HepG2 (cell line): ENCODE measurements at regions not wholly inside any gene's neighbourhood (a gene's known extent, or its start where the extent isn't known, plus 50 kb on each side); places are given as distances from the start of the nearest gene placed in this dataset.

Experiments
- ATAC-seq: fragments of 200-7000 bp; cut with Tn5 transposase; 3 replicates; pipeline ENCODE4 v1.9.1; 2020; ENCODE audit warnings: mild to moderate bottlenecking, moderate library complexity
- BruUV-seq: library from RNA; stranded (reverse); fragments of 400-500 nt; replicated peaks from 2 replicates; lab custom pipeline; 2021; lab: Mats Ljungman, UMichigan
- CTCF ChIA-PET: fragments of 300-600 bp; formaldehyde crosslinking; extraction: SDS; loops from one replicate; lab custom pipeline; 2021; ENCODE audit warnings: low total read pairs, inconsistent platforms, low intra/inter-chr PET ratio; lab: Yijun Ruan, JAX
- POLR2A ChIA-PET: fragments of 350-600 bp; sonication (Branson Sonifier 250); formaldehyde crosslinking; loops from one replicate; lab custom pipeline; 2020; ENCODE audit warnings: antibody characterized with exemption, inconsistent platforms; lab: Yijun Ruan, JAX
- DNase-seq: peaks from one replicate; pipeline ENCODE4 v3.0.0-alpha.2; 2015; ENCODE audit warnings: low spot score
- FAIRE-seq: peaks from 3 replicates; lab custom pipeline; 2011; peaks lifted over from hg19 to GRCh38; lab: Jason Lieb, UNC
- H2AFZ ChIP-seq: one replicate; pipeline ENCODE4 v1.6.1; 2011; ENCODE audit warnings: low read length, inconsistent platforms
- H3K27ac ChIP-seq: fragments of 300-600 bp; 3 replicates; pipeline ENCODE4 v1.8.0; 2011; ENCODE audit warnings: mixed run types, mild to moderate bottlenecking, mixed read lengths, low read length, inconsistent platforms; ENCODE audit not compliant: insufficient read depth; ENCODE audit errors: extremely low read length
- H3K27me3 ChIP-seq, 2 experiments: fragments of 200-600 bp in 1 of 2; 2 replicates in 1 of 2; 3 replicates in 1 of 2; pipeline versions ENCODE4 v1.6.0 to v1.8.0; 2011; ENCODE audit warnings: low read length in 2 of 2, mild to moderate bottlenecking in 2 of 2, moderate library complexity in 2 of 2, inconsistent platforms in 1 of 2; ENCODE audit not compliant: insufficient read depth in 2 of 2, control insufficient read depth in 1 of 2
- H3K36me3 ChIP-seq, 2 experiments: fragments of 200-600 bp in 1 of 2; replicated peaks in 1 of 2; 2 replicates in 1 of 2; 3 replicates in 1 of 2; pipeline versions ENCODE4 v1.5.1 to v1.8.0; 2011; ENCODE audit warnings: low read length in 2 of 2, inconsistent platforms in 1 of 2; ENCODE audit not compliant: insufficient read depth in 2 of 2, control insufficient read depth in 1 of 2
- H3K4me1 ChIP-seq: 2 replicates; pipeline ENCODE4 v1.5.1; 2012; ENCODE audit warnings: low read length, inconsistent platforms; ENCODE audit not compliant: insufficient read depth
- H3K4me2 ChIP-seq: 2 replicates; pipeline ENCODE4 v1.6.0; 2011; ENCODE audit warnings: low read depth, low read length, inconsistent platforms
- H3K4me3 ChIP-seq, 3 experiments: fragments of 200-600 bp in 1 of 3; sonication (generic), shearing (Covaris generic) in 1 of 3; replicated peaks in 1 of 3; 2 replicates each; pipeline ENCODE4 v1.5.1; 2011 to 2016; ENCODE audit warnings: low read length in 3 of 3, inconsistent platforms in 2 of 3, low read depth in 2 of 3, mild to moderate bottlenecking in 2 of 3, control low read depth in 1 of 3, mixed read lengths in 1 of 3; ENCODE audit not compliant: insufficient read depth in 1 of 3
- H3K79me2 ChIP-seq: one replicate; pipeline ENCODE4 v1.6.1; 2011; ENCODE audit warnings: low read length, inconsistent platforms; ENCODE audit not compliant: insufficient read depth
- H3K9ac ChIP-seq: 2 replicates; pipeline ENCODE4 v1.6.0; 2011; ENCODE audit warnings: mild to moderate bottlenecking, low read depth, low read length, inconsistent platforms; ENCODE audit not compliant: insufficient read depth
- H3K9me3 ChIP-seq: 2 replicates; pipeline ENCODE4 v1.5.1; 2012; ENCODE audit warnings: mild to moderate bottlenecking, low read length
- H4K20me1 ChIP-seq: 2 replicates; pipeline ENCODE4 v1.6.0; 2011; ENCODE audit warnings: inconsistent platforms, mild to moderate bottlenecking, low read length, moderate library complexity; ENCODE audit not compliant: insufficient read depth
- ARID3A ChIP-seq: IDR thresholded peaks from 2 replicates; pipeline ENCODE4 v1.6.1; 2012; ENCODE audit warnings: low read depth, low read length, improper control_type of control experiment
- GLMP ChIP-seq: sonication (generic); formaldehyde crosslinking; IDR thresholded peaks from 2 replicates; pipeline ENCODE4 v1.9.0; 2021; ENCODE audit warnings: missing genetic modification reagents, mild to moderate bottlenecking, borderline replicate concordance
- KAT7 ChIP-seq: IDR thresholded peaks from 2 replicates; pipeline ENCODE4 v1.6.1; 2018; ENCODE audit warnings: borderline replicate concordance, missing compliant biosample characterization
- RBAK ChIP-seq: sonication (generic); formaldehyde crosslinking; IDR thresholded peaks from 2 replicates; pipeline ENCODE4 v1.5.1; 2020; ENCODE audit warnings: mild to moderate bottlenecking, missing genetic modification reagents
- SPEN ChIP-seq: sonication (generic); formaldehyde crosslinking; IDR thresholded peaks from 2 replicates; pipeline ENCODE4 v1.5.1; 2020; ENCODE audit warnings: low read depth, mild to moderate bottlenecking, missing genetic modification reagents
- TRIM24 ChIP-seq: sonication (generic); formaldehyde crosslinking; IDR thresholded peaks from 2 replicates; pipeline ENCODE4 v1.8.0; 2022; ENCODE audit warnings: mild to moderate bottlenecking, missing genetic modification reagents
- ZNF33A ChIP-seq: sonication (generic); formaldehyde crosslinking; IDR thresholded peaks from 2 replicates; pipeline ENCODE4 v1.5.1; 2020; ENCODE audit warnings: missing genetic modification reagents, mild to moderate bottlenecking, moderate library complexity, borderline replicate concordance
- ZNF382 ChIP-seq: sonication (generic); formaldehyde crosslinking; IDR thresholded peaks from 2 replicates; pipeline ENCODE4 v1.5.0; 2020; ENCODE audit warnings: missing genetic modification reagents, mild to moderate bottlenecking, borderline replicate concordance
- ZNF501 ChIP-seq: sonication (generic); formaldehyde crosslinking; IDR thresholded peaks from 2 replicates; pipeline ENCODE4 v1.5.1; 2020; ENCODE audit warnings: mild to moderate bottlenecking, moderate library complexity, missing genetic modification reagents
- ZNF503 ChIP-seq: sonication (generic); formaldehyde crosslinking; IDR thresholded peaks from 2 replicates; pipeline ENCODE4 v1.4.0; 2020; ENCODE audit warnings: missing genetic modification reagents
- ZSCAN5A ChIP-seq: sonication (generic); formaldehyde crosslinking; IDR thresholded peaks from 2 replicates; pipeline ENCODE4 v1.8.0; 2022; ENCODE audit warnings: mild to moderate bottlenecking, missing genetic modification reagents, borderline replicate concordance
- WGBS: methylation state at CpG from one replicate; pipeline ENCODE4 v1.1.6; 2017; ENCODE audit warnings: low lambda C conversion rate; 5-methylcytosine and 5-hydroxymethylcytosine counted together
- in situ Hi-C: cut with HindIII; loops from 2 replicates; pipeline ENCODE4 v1.10.0; 2017; ENCODE audit warnings: low pct_unique_long_range_greater_than_20kb; ENCODE audit not compliant: extremely low pct_ligation_motif_present
- intact Hi-C: fragments of 100-400 bp; cut with micrococcal nuclease; formaldehyde crosslinking; loops from one replicate; pipeline ENCODE4 v1.10.0; 2022; ENCODE audit not compliant: unreplicated experiment

- CTCF ChIA-PET = no interaction called here
- BruUV-seq = no TSS peak
- no peak for FAIRE-seq
- no peak overlapping the region for H3K4me2 ChIP-seq
- H3K36me3 ChIP-seq = no peaks in the 10 kb centered on the region
- no peak overlapping the region for H3K27ac ChIP-seq
- intact Hi-C loops = no loop called here
- ATAC-seq = no peak
- no peaks in the 10 kb centered on the region for H4K20me1 ChIP-seq
- H2AFZ ChIP-seq = no peak overlapping the region
- no peaks in the 10 kb centered on the region for H3K9me3 ChIP-seq
- in situ Hi-C loops = no loop called here
- no peaks in the 10 kb centered on the region for H3K79me2 ChIP-seq
- H3K27me3 ChIP-seq = peaks cover 0 to 11% of the 10 kb centered on the region in 2 experiments; a peak in 1 of 5 replicates
- H3K9ac ChIP-seq = no peak overlapping the region
- H3K4me3 ChIP-seq = no peak overlapping the region
- no peaks in the 10 kb centered on the region for H3K4me1 ChIP-seq
- no peak for TF ChIP-seq ZNF33A (CRISPR knock-in tag)
- TF ChIP-seq ARID3A = no peak
- DNase-seq = no peak
- WGBS = 11% methylated on average over 2 of the region's 3 CpGs
- POLR2A ChIA-PET = no interaction called here
Observed at GRCh38 chr22:22040472-22040871, 57.9 kb upstream of the TOP3B start.

- no TSS peak for BruUV-seq
- Histone ChIP-seq H3K27ac (no peak overlapping the region), H3K4me2 (no peak overlapping the region), H3K79me2 (no peaks in the 10 kb centered on the region), H3K9ac (no peak overlapping the region), H3K9me3 (no peaks in the 10 kb centered on the region), H3K4me3 (no peak overlapping the region), H3K36me3 (no peaks in the 10 kb centered on the region), H2AFZ (no peak overlapping the region), H3K27me3 (peaks cover 0 to 13% of the 10 kb centered on the region in 2 experiments; a peak in 1 of 5 replicates), H4K20me1 (no peaks in the 10 kb centered on the region), H3K4me1 (no peaks in the 10 kb centered on the region)
- WGBS = 13% methylated on average over 4 of the region's 4 CpGs
- intact Hi-C loops (no loop called here), in situ Hi-C loops (no loop called here)
- POLR2A ChIA-PET = no interaction called here
- no peak for FAIRE-seq
- TF ChIP-seq KAT7 (CRISPR knock-in tag) (no peak), ZSCAN5A (CRISPR knock-in tag) (no peak), TRIM24 (CRISPR knock-in tag) (no peak), RBAK (CRISPR knock-in tag) (no peak), ZNF503 (CRISPR knock-in tag) (no peak), SPEN (CRISPR knock-in tag) (no peak), ZNF501 (CRISPR knock-in tag) (no peak), ZNF382 (CRISPR knock-in tag) (no peak), GLMP (CRISPR knock-in tag) (no peak)
- CTCF ChIA-PET = no interaction called here
- no peak for DNase-seq
- ATAC-seq = no peak
Observed at GRCh38 chr22:22039286-22040074, 56.9 kb upstream of the TOP3B start.
